Neural progenitor cell (in vitro differentiated cells): ENCODE measurements at regions not wholly inside any gene's neighbourhood (a gene's known extent, or its start where the extent isn't known, plus 50 kb on each side); places are given as distances from the start of the nearest gene placed in this dataset.

Experiments used
- DNase-seq: peaks from one replicate; pipeline ENCODE4 v3.0.0-alpha.2; 2016; ENCODE audit warnings: low spot score
- H2AFZ ChIP-seq: fragments of 200-600 bp; sonication (generic); replicated peaks from 2 replicates; pipeline ENCODE4 v1.6.1; 2016; ENCODE audit warnings: antibody characterized with exemption
- H3F3A ChIP-seq: fragments of 200-600 bp; sonication (generic); 2 replicates; pipeline ENCODE4 v1.6.1; 2016; ENCODE audit warnings: antibody characterized with exemption, low read depth
- H3K27ac ChIP-seq: fragments of 200-600 bp; sonication (generic); 2 replicates; pipeline ENCODE4 v1.5.1; 2016; ENCODE audit warnings: mild to moderate bottlenecking
- H3K27me3 ChIP-seq: fragments of 200-600 bp; sonication (generic); 2 replicates; pipeline ENCODE4 v1.6.1; 2016; ENCODE audit warnings: mild to moderate bottlenecking, moderate library complexity
- H3K36me3 ChIP-seq: fragments of 200-600 bp; sonication (generic); 2 replicates; pipeline ENCODE4 v1.5.1; 2016
- H3K4me1 ChIP-seq: fragments of 200-600 bp; sonication (generic); 2 replicates; pipeline ENCODE4 v1.6.1; 2016; ENCODE audit warnings: mixed run types
- H3K4me2 ChIP-seq: fragments of 200-600 bp; sonication (generic); 2 replicates; pipeline ENCODE4 v1.6.1; 2016
- H3K4me3 ChIP-seq: fragments of 200-600 bp; sonication (generic); 2 replicates; pipeline ENCODE4 v1.5.1; 2016
- H3K79me2 ChIP-seq: fragments of 200-600 bp; sonication (generic); 2 replicates; pipeline ENCODE4 v1.6.1; 2016; ENCODE audit warnings: low read depth
- H3K9ac ChIP-seq: fragments of 200-600 bp; sonication (generic); 2 replicates; pipeline ENCODE4 v1.6.1; 2016
- H3K9me3 ChIP-seq: fragments of 200-600 bp; sonication (generic); 2 replicates; pipeline ENCODE4 v1.5.1; 2016; ENCODE audit warnings: low read depth
- H4K20me1 ChIP-seq: fragments of 200-600 bp; sonication (generic); 2 replicates; pipeline ENCODE4 v1.6.1; 2016; ENCODE audit warnings: low read depth
- H3K27ac Mint-ChIP-seq: 3 replicates; pipeline ENCODE4 v1.8.0; 2021; ENCODE audit warnings: mixed read lengths
- H3K27me3 Mint-ChIP-seq: 2 replicates; pipeline ENCODE4 v1.8.0; 2022; ENCODE audit warnings: low read depth, mild to moderate bottlenecking, inconsistent platforms, moderate library complexity, mixed read lengths; ENCODE audit not compliant: insufficient read depth
- H3K36me3 Mint-ChIP-seq: 3 replicates; pipeline ENCODE4 v1.8.0; 2021; ENCODE audit warnings: mixed read lengths
- H3K4me1 Mint-ChIP-seq: 3 replicates; pipeline ENCODE4 v1.8.0; 2021; ENCODE audit warnings: mixed read lengths
- H3K4me3 Mint-ChIP-seq: 3 replicates; pipeline ENCODE4 v1.8.0; 2021; ENCODE audit warnings: mild to moderate bottlenecking, moderate library complexity, mixed read lengths
- H3K9me3 Mint-ChIP-seq: 3 replicates; pipeline ENCODE4 v1.8.0; 2020; ENCODE audit warnings: mixed read lengths
- CTCF ChIP-seq: fragments of 200-600 bp; sonication (generic); IDR thresholded peaks from 2 replicates; pipeline ENCODE4 v1.5.1; 2017; ENCODE audit warnings: antibody characterized with exemption, mild to moderate bottlenecking
- EZH2 ChIP-seq: fragments of 200-600 bp; sonication (generic); IDR thresholded peaks from 2 replicates; pipeline ENCODE4 v1.6.1; 2017; ENCODE audit warnings: antibody characterized with exemption, mild to moderate bottlenecking, moderate library complexity
- EZH2phosphoT487 ChIP-seq: fragments of 200-600 bp; sonication (generic); IDR thresholded peaks from 2 replicates; pipeline ENCODE4 v1.6.1; 2017; ENCODE audit warnings: antibody characterized with exemption

- TF ChIP-seq CTCF (no peak), EZH2 (no peak), EZH2phosphoT487 (no peak)
- no peak overlapping the region for H3K4me3 ChIP-seq
- no peak overlapping the region for H3K4me2 ChIP-seq
- no peak overlapping the region for H3K9ac ChIP-seq
- H3K27me3 Mint-ChIP-seq: no peaks in the 10 kb centered on the region
- H3K36me3 Mint-ChIP-seq: no peaks in the 10 kb centered on the region
- H2AFZ ChIP-seq: no peak overlapping the region
- no peak overlapping the region for H3K27ac ChIP-seq
- H4K20me1 ChIP-seq: no peaks in the 10 kb centered on the region
- H3K79me2 ChIP-seq: no peaks in the 10 kb centered on the region
- H3K4me1 Mint-ChIP-seq: peaks cover 13% of the 10 kb centered on the region
- H3K9me3 Mint-ChIP-seq: peaks cover 4% of the 10 kb centered on the region
- no peaks in the 10 kb centered on the region for H3K9me3 ChIP-seq
- H3K4me3 Mint-ChIP-seq: no peak overlapping the region
- no peak for DNase-seq
- H3K36me3 ChIP-seq: no peaks in the 10 kb centered on the region
- peaks cover 19% of the 10 kb centered on the region for H3K4me1 ChIP-seq
- H3K27me3 ChIP-seq: no peaks in the 10 kb centered on the region
- peaks cover 8% of the 10 kb centered on the region for H3F3A ChIP-seq
- no peak overlapping the region for H3K27ac Mint-ChIP-seq
These were observed 311.3 kb upstream of the ZP4 start for GRCh38 chr1:238201992-238202391.

- H3K79me2 ChIP-seq: no peaks in the 10 kb centered on the region
- peak; percentile 63 for DNase-seq
- peaks cover 27% of the 10 kb centered on the region for H3K4me1 ChIP-seq
- no peaks in the 10 kb centered on the region for H3K27me3 ChIP-seq
- H3K4me2 ChIP-seq: peak overlapping the region; percentile 54
- Mint-ChIP-seq H3K36me3 (no peaks in the 10 kb centered on the region), H3K27ac (no peak overlapping the region), H3K4me3 (no peak overlapping the region), H3K4me1 (peaks cover 13% of the 10 kb centered on the region), H3K27me3 (peaks cover 2% of the 10 kb centered on the region), H3K9me3 (no peaks in the 10 kb centered on the region)
- no peak for TF ChIP-seq CTCF
- TF ChIP-seq EZH2: no peak
- TF ChIP-seq EZH2phosphoT487: no peak
- no peaks in the 10 kb centered on the region for H4K20me1 ChIP-seq
- peak overlapping the region; percentile 66 for H3K27ac ChIP-seq
- no peaks in the 10 kb centered on the region for H3K36me3 ChIP-seq
- H3K4me3 ChIP-seq: peak overlapping the region; percentile 13
- no peak overlapping the region for H2AFZ ChIP-seq
- H3K9me3 ChIP-seq: no peaks in the 10 kb centered on the region
- no peak overlapping the region for H3K9ac ChIP-seq
- peaks cover 15% of the 10 kb centered on the region for H3F3A ChIP-seq
These were observed 308.6 kb upstream of the ZP4 start for GRCh38 chr1:238199325-238199724.

GRCh38 chr1:238196516-238196915 is 305.8 kb upstream of the ZP4 start:
- no peak overlapping the region for H3K27ac ChIP-seq
- no peak for TF ChIP-seq EZH2phosphoT487
- no peak for TF ChIP-seq CTCF
- no peak for TF ChIP-seq EZH2
- H3K4me2 ChIP-seq: no peak overlapping the region
- H3K79me2 ChIP-seq: no peaks in the 10 kb centered on the region
- Mint-ChIP-seq H3K4me3 (no peak overlapping the region), H3K36me3 (no peaks in the 10 kb centered on the region), H3K9me3 (no peaks in the 10 kb centered on the region), H3K4me1 (peaks cover 13% of the 10 kb centered on the region), H3K27ac (no peak overlapping the region), H3K27me3 (peaks cover 6% of the 10 kb centered on the region)
- no peak overlapping the region for H3K9ac ChIP-seq
- no peak overlapping the region for H3K4me3 ChIP-seq
- no peaks in the 10 kb centered on the region for H3K27me3 ChIP-seq
- DNase-seq: no peak
- peaks cover 21% of the 10 kb centered on the region for H3F3A ChIP-seq
- H4K20me1 ChIP-seq: no peaks in the 10 kb centered on the region
- no peaks in the 10 kb centered on the region for H3K36me3 ChIP-seq
- H3K9me3 ChIP-seq: no peaks in the 10 kb centered on the region
- H2AFZ ChIP-seq: no peak overlapping the region
- H3K4me1 ChIP-seq: peaks cover 48% of the 10 kb centered on the region
